Neural crest cell (in vitro differentiated cells): ENCODE measurements at regions not wholly inside any gene's neighbourhood (a gene's known extent, or its start where the extent isn't known, plus 50 kb on each side); places are given as distances from the start of the nearest gene placed in this dataset.

Source experiments
- DNase-seq: peaks from one replicate; pipeline ENCODE4 v3.0.0; 2021; ENCODE audit warnings: low read depth, mixed read lengths, low spot score
- H3K27ac Mint-ChIP-seq: one replicate; pipeline ENCODE4 v1.8.0; 2021; ENCODE audit warnings: mild to moderate bottlenecking, mixed read lengths; ENCODE audit not compliant: unreplicated experiment
- H3K27me3 Mint-ChIP-seq: 2 replicates; pipeline ENCODE4 v1.8.0; 2021; ENCODE audit warnings: low read depth, mild to moderate bottlenecking, mixed read lengths
- H3K36me3 Mint-ChIP-seq: 2 replicates; pipeline ENCODE4 v1.8.0; 2021; ENCODE audit warnings: low read depth, mild to moderate bottlenecking, mixed read lengths
- H3K4me1 Mint-ChIP-seq: 2 replicates; pipeline ENCODE4 v1.8.0; 2021; ENCODE audit warnings: mixed read lengths
- H3K4me3 Mint-ChIP-seq: one replicate; pipeline ENCODE4 v1.8.0; 2021; ENCODE audit warnings: mild to moderate bottlenecking, mixed read lengths
- H3K9me3 Mint-ChIP-seq: 2 replicates; pipeline ENCODE4 v1.8.0; 2021; ENCODE audit warnings: mixed read lengths
- TF ChIP-seq, protein P1 (sequence below): fragments of 200-600 bp; sonication (generic); conservative IDR thresholded peaks from 2 replicates; pipeline ENCODE4 v1.5.0; 2021; ENCODE audit warnings: antibody characterized with exemption, mild to moderate bottlenecking

DNA sequence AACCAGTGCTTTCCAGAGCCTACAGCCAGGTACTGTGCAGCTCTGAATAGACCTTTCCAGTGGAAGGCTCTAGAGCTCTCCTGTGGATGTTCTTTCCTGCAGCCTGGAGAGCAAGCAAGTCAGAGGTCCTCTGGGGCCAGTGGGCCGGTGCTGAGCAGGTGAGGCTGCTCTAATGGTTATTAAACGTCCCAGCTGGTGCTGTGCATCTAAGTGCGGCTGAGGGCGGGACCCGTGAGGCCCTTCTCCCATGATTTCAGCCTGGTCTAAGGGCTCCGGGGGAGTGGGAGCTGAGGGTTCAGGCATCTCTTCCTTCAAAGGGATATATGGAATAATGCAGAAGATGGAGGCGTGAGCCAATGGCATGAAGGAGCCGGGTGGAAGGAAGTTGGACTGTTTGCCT, 83.7 kb upstream of the SDK2 start:
- no peak for DNase-seq
- H3K27me3 Mint-ChIP-seq: peaks cover 6% of the 10 kb centered on the region
- peaks cover 4% of the 10 kb centered on the region for H3K36me3 Mint-ChIP-seq
- peaks cover 8% of the 10 kb centered on the region for H3K4me1 Mint-ChIP-seq
- H3K4me3 Mint-ChIP-seq: no peak overlapping the region
- H3K9me3 Mint-ChIP-seq: peaks cover 10% of the 10 kb centered on the region
- H3K27ac Mint-ChIP-seq: no peak overlapping the region
- TF ChIP-seq, protein P1, sequence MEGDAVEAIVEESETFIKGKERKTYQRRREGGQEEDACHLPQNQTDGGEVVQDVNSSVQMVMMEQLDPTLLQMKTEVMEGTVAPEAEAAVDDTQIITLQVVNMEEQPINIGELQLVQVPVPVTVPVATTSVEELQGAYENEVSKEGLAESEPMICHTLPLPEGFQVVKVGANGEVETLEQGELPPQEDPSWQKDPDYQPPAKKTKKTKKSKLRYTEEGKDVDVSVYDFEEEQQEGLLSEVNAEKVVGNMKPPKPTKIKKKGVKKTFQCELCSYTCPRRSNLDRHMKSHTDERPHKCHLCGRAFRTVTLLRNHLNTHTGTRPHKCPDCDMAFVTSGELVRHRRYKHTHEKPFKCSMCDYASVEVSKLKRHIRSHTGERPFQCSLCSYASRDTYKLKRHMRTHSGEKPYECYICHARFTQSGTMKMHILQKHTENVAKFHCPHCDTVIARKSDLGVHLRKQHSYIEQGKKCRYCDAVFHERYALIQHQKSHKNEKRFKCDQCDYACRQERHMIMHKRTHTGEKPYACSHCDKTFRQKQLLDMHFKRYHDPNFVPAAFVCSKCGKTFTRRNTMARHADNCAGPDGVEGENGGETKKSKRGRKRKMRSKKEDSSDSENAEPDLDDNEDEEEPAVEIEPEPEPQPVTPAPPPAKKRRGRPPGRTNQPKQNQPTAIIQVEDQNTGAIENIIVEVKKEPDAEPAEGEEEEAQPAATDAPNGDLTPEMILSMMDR: no peak

DNA sequence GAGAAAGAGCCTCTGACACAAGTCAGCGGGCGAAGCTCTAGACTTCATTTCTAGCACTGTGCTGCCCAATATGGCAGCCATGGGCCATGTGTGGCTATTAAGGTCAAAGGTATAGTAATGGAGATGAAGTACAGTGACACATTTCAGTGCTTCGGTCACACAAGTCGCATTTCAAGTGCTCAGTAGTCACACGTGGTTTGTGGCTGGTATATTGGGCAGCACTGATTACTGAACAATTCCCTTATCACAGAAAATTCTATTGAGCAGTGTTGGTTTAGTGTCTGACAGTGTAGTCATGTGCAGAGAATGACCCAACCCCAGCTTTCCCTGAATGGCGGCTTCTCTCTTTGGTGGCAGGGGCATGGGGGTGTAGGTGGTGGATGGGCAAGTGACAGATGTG, 84.9 kb upstream of the SDK2 start:
- Mint-ChIP-seq H3K36me3 (peaks cover 4% of the 10 kb centered on the region), H3K27ac (no peak overlapping the region), H3K4me1 (peaks cover 8% of the 10 kb centered on the region), H3K4me3 (no peak overlapping the region), H3K9me3 (peaks cover 10% of the 10 kb centered on the region), H3K27me3 (peaks cover 13% of the 10 kb centered on the region)
- TF ChIP-seq, protein P1: no peak
- no peak for DNase-seq

DNA sequence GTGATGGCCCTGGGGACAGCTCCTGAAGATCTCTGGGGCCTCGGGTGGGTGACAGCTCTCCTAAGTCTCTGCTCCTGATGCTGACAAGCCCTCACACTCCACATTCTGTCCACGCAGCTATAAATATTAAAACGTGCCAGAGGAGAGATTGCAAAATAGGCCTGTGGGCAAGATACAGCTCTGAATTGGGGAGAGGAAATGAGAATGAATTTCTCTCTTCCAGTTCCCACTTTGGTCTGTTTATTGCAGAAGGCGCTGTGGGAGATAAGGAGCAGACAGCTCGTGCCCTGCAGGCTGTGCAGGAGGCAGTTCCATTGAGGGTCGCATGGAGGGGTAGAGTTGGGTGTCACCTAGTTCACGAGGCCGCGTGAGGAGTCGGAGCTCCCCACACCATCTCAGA, 87.5 kb upstream of the SDK2 start:
- no peak overlapping the region for H3K4me3 Mint-ChIP-seq
- H3K27ac Mint-ChIP-seq: no peak overlapping the region
- no peak for DNase-seq
- TF ChIP-seq, protein P1: no peak
- peaks cover 5% of the 10 kb centered on the region for H3K4me1 Mint-ChIP-seq
- peaks cover 19% of the 10 kb centered on the region for H3K27me3 Mint-ChIP-seq
- H3K9me3 Mint-ChIP-seq: peaks cover 10% of the 10 kb centered on the region
- H3K36me3 Mint-ChIP-seq: peaks cover 4% of the 10 kb centered on the region

DNA sequence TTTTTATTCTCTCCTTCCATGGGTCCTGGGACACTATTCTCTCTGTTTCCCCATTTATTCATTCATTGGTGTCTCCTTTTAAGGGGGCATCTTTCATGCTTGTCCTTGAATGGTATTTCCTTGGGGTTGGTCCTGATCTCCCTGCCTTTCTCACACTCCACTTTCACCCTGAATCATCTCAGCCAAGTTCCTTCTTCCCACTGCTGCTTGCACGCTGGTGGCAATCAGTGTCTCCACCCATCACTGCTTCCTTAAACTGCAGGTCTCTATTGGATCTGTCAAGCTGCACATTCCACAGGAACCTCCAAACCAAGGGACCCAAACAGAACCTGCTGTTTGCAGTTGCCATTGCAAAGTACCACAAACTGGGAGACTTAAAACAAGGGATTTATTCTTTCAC, 89.3 kb upstream of the SDK2 start:
- DNase-seq: no peak
- Mint-ChIP-seq H3K4me1 (peaks cover 8% of the 10 kb centered on the region), H3K27me3 (peaks cover 21% of the 10 kb centered on the region), H3K36me3 (peaks cover 4% of the 10 kb centered on the region), H3K4me3 (no peak overlapping the region), H3K27ac (peak overlapping the region; percentile 2), H3K9me3 (peaks cover 10% of the 10 kb centered on the region)
- TF ChIP-seq, protein P1: no peak

DNA sequence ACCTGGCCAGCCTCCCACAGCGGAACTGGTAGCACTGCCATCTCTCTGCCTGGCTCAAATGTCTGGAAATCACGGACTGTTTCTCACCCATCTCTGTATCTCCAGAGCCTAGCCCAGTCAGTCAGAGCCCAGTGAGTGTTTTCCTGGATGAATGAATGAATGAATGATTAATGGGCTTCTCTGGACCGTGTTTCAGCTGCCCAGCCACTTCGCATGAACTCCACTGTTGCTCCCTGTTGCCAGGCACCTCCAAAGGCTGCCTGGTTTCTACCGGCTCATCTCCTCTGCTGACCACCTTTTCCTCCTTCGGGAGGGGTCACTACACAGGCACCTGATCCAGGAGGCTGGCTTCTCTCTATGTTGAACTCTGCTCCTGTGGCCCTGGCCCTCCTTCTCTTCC, 91.0 kb upstream of the SDK2 start:
- Mint-ChIP-seq H3K4me1 (peaks cover 24% of the 10 kb centered on the region), H3K9me3 (peaks cover 10% of the 10 kb centered on the region), H3K36me3 (peaks cover 4% of the 10 kb centered on the region), H3K27me3 (peaks cover 30% of the 10 kb centered on the region), H3K27ac (no peak overlapping the region), H3K4me3 (no peak overlapping the region)
- no peak for DNase-seq
- TF ChIP-seq, protein P1: no peak
